ENCODE measurements at regions not wholly inside any gene's neighbourhood (a gene's known extent, or its start where the extent isn't known, plus 50 kb on each side); places are given as distances from the start of the nearest gene placed in this dataset.

DNA sequence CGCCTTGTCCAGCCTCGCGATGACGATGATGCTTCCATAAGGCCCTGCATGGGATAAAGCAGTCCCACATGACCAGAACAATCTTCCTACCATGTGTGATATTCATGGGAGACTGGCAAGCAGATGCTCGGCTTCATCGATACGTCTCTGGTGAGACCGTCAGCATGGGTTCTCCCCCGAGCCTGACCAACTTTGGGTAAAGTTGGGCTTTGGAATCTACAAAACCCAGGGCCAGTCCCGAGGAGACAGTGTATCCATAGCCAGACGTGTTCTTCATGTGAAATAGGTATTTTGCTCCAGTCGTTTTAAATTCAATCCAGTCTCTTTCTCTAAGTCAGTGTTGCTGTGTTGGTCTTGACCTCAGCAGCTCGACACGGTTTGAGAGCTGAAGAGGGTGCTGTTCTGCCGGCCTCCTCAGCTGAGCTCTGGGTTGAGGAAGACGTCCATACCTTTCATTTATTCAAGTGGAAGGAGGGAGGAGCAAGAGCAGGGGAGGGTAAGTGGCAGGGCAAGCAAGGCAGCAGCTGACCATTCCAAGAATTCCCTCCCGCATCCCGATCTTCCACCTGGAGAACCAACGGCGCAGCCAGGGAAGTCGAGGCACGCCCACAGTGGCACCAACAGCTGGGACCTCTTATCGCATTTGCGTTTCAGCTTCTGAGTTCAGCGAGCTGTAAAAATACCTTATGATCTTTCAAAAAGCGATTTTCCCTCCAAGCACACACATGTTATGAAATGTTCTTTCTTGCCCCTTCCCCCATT, 64.0 kb upstream of the THBS2 start:
- TF ChIP-seq POLR2AphosphoS5 (IDR thresholded peaks at IDR 0.05; ENCODE audit: low read depth) (no peak), SPI1 (IDR thresholded peaks at IDR 0.05; ENCODE audit: borderline replicate concordance, low read depth) (no peak), GABPA (IDR thresholded peaks at IDR 0.05; ENCODE audit: low read depth) (no peak)
- TF ChIP-seq, protein P1, sequence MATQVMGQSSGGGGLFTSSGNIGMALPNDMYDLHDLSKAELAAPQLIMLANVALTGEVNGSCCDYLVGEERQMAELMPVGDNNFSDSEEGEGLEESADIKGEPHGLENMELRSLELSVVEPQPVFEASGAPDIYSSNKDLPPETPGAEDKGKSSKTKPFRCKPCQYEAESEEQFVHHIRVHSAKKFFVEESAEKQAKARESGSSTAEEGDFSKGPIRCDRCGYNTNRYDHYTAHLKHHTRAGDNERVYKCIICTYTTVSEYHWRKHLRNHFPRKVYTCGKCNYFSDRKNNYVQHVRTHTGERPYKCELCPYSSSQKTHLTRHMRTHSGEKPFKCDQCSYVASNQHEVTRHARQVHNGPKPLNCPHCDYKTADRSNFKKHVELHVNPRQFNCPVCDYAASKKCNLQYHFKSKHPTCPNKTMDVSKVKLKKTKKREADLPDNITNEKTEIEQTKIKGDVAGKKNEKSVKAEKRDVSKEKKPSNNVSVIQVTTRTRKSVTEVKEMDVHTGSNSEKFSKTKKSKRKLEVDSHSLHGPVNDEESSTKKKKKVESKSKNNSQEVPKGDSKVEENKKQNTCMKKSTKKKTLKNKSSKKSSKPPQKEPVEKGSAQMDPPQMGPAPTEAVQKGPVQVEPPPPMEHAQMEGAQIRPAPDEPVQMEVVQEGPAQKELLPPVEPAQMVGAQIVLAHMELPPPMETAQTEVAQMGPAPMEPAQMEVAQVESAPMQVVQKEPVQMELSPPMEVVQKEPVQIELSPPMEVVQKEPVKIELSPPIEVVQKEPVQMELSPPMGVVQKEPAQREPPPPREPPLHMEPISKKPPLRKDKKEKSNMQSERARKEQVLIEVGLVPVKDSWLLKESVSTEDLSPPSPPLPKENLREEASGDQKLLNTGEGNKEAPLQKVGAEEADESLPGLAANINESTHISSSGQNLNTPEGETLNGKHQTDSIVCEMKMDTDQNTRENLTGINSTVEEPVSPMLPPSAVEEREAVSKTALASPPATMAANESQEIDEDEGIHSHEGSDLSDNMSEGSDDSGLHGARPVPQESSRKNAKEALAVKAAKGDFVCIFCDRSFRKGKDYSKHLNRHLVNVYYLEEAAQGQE (IDR thresholded peaks at IDR 0.05; ENCODE audit: insufficient replicate concordance, low read depth): no peak
- TF ChIP-seq, protein P2, sequence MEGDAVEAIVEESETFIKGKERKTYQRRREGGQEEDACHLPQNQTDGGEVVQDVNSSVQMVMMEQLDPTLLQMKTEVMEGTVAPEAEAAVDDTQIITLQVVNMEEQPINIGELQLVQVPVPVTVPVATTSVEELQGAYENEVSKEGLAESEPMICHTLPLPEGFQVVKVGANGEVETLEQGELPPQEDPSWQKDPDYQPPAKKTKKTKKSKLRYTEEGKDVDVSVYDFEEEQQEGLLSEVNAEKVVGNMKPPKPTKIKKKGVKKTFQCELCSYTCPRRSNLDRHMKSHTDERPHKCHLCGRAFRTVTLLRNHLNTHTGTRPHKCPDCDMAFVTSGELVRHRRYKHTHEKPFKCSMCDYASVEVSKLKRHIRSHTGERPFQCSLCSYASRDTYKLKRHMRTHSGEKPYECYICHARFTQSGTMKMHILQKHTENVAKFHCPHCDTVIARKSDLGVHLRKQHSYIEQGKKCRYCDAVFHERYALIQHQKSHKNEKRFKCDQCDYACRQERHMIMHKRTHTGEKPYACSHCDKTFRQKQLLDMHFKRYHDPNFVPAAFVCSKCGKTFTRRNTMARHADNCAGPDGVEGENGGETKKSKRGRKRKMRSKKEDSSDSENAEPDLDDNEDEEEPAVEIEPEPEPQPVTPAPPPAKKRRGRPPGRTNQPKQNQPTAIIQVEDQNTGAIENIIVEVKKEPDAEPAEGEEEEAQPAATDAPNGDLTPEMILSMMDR (IDR thresholded peaks at IDR 0.05; ENCODE audit: insufficient read depth, low read length): no peak
- no peak overlapping the region for H3K4me3 ChIP-seq (replicated peaks; ENCODE audit: insufficient read depth, low read length)
- no peaks in the 10 kb centered on the region for H3K27me3 ChIP-seq (ENCODE audit: insufficient read depth, poor library complexity, severe bottlenecking)
- no peak for DNase-seq (ENCODE audit: low read depth in 1 of 2, low spot score in 1 of 2)
- H3K27ac ChIP-seq (replicated peaks): no peak overlapping the region

DNA sequence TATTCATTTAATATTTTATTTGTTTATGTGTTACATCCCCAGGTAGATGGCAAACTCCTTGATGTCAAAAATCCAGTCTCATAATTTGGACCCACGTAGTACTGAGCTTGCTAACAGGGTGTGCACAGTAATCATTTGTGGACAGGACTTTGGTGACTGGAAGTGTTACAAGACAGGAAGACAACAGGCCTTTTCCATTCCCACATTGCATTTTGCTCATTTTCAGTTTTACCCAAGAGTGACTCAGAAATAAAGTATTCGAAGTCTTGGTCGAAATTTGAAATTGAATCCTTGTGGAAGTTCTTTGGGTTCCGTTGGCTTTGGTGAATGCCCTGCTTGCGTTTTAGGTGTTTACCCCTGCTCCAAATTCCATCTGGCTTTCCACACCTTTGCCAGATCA, 63.0 kb upstream of the THBS2 start:
- Histone ChIP-seq H3K27ac (replicated peaks) (no peak overlapping the region), H3K27me3 (ENCODE audit: insufficient read depth, poor library complexity, severe bottlenecking) (no peaks in the 10 kb centered on the region), H3K4me3 (replicated peaks; ENCODE audit: insufficient read depth, low read length) (no peak overlapping the region)
- no peak for DNase-seq (ENCODE audit: low read depth in 1 of 2, low spot score in 1 of 2)
- TF ChIP-seq GABPA (IDR thresholded peaks at IDR 0.05; ENCODE audit: low read depth): no peak
- TF ChIP-seq POLR2AphosphoS5 (IDR thresholded peaks at IDR 0.05; ENCODE audit: low read depth): no peak
- TF ChIP-seq, protein P1 (IDR thresholded peaks at IDR 0.05; ENCODE audit: insufficient replicate concordance, low read depth): no peak
- TF ChIP-seq, protein P2 (IDR thresholded peaks at IDR 0.05; ENCODE audit: insufficient read depth, low read length): no peak
- TF ChIP-seq SPI1 (IDR thresholded peaks at IDR 0.05; ENCODE audit: borderline replicate concordance, low read depth): no peak

DNA sequence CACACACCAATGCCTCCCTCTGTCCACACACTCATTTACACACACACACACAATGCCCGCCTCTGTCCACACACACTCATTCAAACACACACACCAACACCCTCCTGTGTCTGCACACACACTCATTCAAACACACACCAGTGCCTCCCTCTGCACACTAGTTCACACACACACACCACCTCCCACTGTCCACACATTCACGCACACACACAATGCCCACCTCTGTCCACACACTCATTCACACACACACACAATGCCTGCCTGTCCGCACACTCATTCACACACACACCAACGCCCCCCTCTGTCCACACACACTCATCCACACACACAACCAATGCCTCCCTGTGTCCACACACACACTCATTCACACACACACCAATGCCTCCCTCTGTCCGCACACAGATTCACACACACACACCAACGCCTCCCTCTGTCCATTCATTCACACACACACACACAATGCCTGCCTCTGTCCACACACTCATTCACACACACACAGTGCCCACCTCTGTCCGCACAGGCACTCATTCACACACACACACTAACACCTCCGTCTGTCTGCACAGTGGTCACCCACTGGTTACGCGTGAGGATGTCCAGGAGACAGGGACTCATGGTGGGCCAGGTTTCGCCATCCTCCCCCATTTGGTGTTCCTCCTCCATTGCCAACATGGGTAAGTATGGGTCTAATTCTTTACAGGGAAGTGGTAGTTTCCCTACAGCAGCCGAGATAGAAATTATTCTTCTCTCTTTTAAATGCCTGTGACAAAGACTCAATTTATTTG, 62.4 kb upstream of the THBS2 start:
- no peak overlapping the region for H3K27ac ChIP-seq (replicated peaks)
- no peak for DNase-seq (ENCODE audit: low read depth in 1 of 2, low spot score in 1 of 2)
- TF ChIP-seq, protein P2 (IDR thresholded peaks at IDR 0.05; ENCODE audit: insufficient read depth, low read length): no peak
- no peak for TF ChIP-seq POLR2AphosphoS5 (IDR thresholded peaks at IDR 0.05; ENCODE audit: low read depth)
- TF ChIP-seq GABPA (IDR thresholded peaks at IDR 0.05; ENCODE audit: low read depth): no peak
- TF ChIP-seq, protein P1 (IDR thresholded peaks at IDR 0.05; ENCODE audit: insufficient replicate concordance, low read depth): no peak
- TF ChIP-seq SPI1 (IDR thresholded peaks at IDR 0.05; ENCODE audit: borderline replicate concordance, low read depth): no peak

More for the DNA sequence above, 62.4 kb upstream of the THBS2 start:
- no peaks in the 10 kb centered on the region for H3K27me3 ChIP-seq (ENCODE audit: insufficient read depth, poor library complexity, severe bottlenecking)
- H3K4me3 ChIP-seq (replicated peaks; ENCODE audit: insufficient read depth, low read length): no peak overlapping the region
